GM12872 (cell line): ENCODE measurements at regions not wholly inside any gene's neighbourhood (a gene's known extent, or its start where the extent isn't known, plus 50 kb on each side); places are given as distances from the start of the nearest gene placed in this dataset.

Experiments
- TF ChIP-seq, protein P1 (sequence below): IDR thresholded peaks from 3 replicates; pipeline ENCODE4 v1.5.1; 2011; ENCODE audit warnings: low read depth, mild to moderate bottlenecking, low read length, moderate library complexity; ENCODE audit not compliant: insufficient read depth

- TF ChIP-seq, protein P1, sequence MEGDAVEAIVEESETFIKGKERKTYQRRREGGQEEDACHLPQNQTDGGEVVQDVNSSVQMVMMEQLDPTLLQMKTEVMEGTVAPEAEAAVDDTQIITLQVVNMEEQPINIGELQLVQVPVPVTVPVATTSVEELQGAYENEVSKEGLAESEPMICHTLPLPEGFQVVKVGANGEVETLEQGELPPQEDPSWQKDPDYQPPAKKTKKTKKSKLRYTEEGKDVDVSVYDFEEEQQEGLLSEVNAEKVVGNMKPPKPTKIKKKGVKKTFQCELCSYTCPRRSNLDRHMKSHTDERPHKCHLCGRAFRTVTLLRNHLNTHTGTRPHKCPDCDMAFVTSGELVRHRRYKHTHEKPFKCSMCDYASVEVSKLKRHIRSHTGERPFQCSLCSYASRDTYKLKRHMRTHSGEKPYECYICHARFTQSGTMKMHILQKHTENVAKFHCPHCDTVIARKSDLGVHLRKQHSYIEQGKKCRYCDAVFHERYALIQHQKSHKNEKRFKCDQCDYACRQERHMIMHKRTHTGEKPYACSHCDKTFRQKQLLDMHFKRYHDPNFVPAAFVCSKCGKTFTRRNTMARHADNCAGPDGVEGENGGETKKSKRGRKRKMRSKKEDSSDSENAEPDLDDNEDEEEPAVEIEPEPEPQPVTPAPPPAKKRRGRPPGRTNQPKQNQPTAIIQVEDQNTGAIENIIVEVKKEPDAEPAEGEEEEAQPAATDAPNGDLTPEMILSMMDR, result no peak
These were observed 394.1 kb downstream of the SOX9 start for GRCh38 chr17:72514891-72515290.

GRCh38 chr17:72515291-72516065 lies 394.7 kb downstream of the SOX9 start:
- TF ChIP-seq, protein P1, result peak; percentile 30; the same call in 2 of the 3 replicates

DNA sequence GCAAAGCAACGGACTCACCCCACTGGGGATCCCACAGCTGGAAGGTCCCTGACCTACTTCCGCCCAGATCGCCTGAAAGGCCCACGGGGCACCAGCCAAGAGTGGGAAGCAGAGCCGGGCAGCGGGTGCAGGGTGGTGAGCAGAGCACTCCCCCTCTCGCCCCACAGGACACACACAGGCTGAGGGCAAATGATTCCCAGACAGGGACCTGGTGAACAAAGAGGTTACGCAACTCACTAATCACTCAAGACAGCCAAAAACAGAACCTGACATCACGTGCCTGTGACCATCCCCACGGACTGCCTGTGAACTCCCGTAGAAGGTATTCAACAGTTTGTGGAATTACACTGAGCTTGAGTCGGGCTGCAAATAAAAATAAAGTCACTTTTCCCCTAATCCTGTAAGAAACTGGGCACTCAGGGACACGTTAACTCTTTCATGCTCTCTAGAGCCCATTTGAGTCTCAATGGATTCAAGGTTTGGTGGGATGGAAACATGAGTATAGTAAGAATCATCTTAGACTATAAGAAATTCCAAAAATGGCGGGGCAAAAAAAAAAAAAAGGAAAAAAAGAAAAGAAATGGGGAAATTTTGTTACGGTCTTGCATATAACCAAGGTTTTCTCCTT lies 396.1 kb downstream of the SOX9 start:
- TF ChIP-seq, protein P1, result no peak

GRCh38 chr17:72517413-72518158 lies 396.8 kb downstream of the SOX9 start:
- TF ChIP-seq, protein P1, result no peak

- TF ChIP-seq, protein P1, result no peak
These were observed 397.4 kb downstream of the SOX9 start for GRCh38 chr17:72518159-72518732.

- TF ChIP-seq, protein P1, result no peak
These were observed 398.2 kb downstream of the SOX9 start for GRCh38 chr17:72518753-72519597.
